NCI-H226 (cell line): ENCODE measurements at regions not wholly inside any gene's neighbourhood (a gene's known extent, or its start where the extent isn't known, plus 50 kb on each side); places are given as distances from the start of the nearest gene placed in this dataset.

ENCODE experiments used
- DNase-seq: peaks from one replicate; pipeline ENCODE4 v3.0.0-alpha.2; 2015

GRCh38 chr1:108050158-108050557 lies 85.2 kb upstream of the VAV3 start:
- no peak for DNase-seq

- no peak for DNase-seq
Measured at GRCh38 chr1:108049178-108049819, 84.3 kb upstream of the VAV3 start.

DNA sequence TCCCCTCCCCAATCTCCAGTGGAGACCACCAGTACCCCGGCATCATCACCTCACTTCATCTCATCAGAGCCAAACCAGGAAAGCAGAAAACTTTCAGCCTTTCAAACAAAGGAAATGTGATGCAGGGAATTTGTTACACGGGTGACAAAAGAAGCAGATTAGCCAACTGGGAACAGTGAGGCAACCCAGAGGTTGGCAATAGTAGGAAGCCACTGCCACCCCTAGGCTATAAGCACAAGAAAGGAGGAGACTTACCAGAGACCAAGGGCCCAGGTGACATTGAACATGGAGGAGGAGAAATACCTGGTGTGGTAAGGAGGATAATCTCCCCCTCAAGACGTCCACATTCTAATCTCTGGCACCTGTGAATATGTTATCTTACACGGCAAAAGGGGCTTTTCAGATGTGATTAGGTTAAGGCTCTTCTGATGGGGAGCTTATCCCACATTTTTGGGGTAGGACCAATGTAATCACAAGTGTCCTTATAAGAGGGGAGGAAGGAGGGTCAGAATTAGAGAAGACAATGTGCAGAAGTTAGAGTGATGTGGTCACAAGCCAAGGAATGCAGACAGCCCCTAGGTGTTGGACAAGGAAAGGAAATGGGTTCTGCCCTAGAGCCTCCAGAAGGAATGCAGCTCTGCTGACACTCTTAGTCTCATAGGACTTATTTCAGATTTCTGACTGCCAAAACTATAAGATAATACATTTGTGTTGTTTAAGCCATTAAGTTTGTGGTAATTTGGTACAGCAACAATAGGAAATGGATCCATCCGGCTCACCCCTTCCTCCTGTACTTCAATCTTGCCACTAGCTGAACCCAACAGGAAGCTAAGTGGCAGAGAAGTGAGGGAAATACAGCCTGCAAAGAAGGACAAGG lies 83.6 kb upstream of the VAV3 start:
- DNase-seq, result no peak

- DNase-seq, result no peak
Measured at GRCh38 chr1:108047085-108047484, 82.1 kb upstream of the VAV3 start.

DNA sequence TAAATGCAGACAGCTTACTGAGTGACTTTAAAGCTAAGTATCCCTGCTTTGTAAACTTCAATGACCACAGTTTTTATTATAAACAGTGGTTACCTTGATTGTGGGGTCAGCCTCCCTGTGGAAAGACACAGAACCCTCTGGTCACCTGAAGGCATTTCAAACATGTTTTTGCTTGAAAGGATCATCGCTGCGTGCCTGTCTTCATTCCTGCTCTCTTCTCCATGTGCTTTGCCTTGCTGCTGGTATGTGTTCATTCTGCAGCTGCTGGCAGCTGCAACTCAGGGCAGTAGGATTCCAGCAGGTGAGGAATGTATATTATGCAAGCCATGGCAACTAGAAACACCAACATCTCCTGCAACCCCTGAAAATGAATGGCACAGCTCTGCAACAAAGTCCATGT lies 81.0 kb upstream of the VAV3 start:
- DNase-seq, result peak; percentile 3

DNA sequence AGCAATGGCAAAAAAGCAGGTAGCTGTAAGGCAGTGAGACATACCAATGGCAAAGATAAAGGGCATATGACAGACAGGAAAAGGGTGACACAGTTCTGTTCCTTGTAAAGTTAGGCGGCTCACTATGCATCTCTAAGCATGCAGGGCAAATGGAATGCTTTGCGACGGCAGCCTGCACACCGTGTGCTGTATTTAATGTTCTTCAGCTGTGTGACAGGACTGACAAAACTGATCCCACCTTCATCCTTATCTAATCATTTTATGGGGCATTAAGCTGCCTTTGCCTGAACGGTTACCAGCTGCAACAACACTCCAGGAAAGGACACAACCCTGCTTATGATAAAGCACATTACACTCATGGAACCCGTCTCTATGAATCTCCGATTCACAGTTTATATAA lies 80.5 kb upstream of the VAV3 start:
- DNase-seq, result no peak

- no peak for DNase-seq
Measured at GRCh38 chr1:108044318-108044717, 79.3 kb upstream of the VAV3 start.

DNA sequence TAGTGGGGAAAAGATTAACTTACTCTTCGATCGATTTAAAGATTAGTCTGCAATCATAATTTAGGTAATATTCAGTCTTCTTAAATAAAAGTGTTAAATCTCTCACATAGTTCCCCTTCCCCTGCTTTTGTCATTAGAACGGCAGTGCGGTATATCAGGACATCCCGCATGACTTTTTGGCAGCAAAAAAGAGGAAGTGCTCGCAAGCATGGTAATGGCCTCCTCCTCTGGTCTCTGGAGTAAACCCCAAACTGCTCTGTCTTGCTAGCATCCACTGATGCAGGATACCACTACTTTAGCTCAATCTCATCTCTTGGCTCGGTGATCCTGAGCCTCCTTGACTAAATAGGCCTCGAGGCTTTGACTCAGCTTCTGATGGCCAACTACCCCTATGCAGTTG lies 78.7 kb upstream of the VAV3 start:
- DNase-seq, result no peak

- no peak for DNase-seq
Measured at GRCh38 chr1:108042610-108043009, 77.6 kb upstream of the VAV3 start.

GRCh38 chr1:108041360-108042142 lies 76.6 kb upstream of the VAV3 start:
- DNase-seq, result peak; percentile 35

DNA sequence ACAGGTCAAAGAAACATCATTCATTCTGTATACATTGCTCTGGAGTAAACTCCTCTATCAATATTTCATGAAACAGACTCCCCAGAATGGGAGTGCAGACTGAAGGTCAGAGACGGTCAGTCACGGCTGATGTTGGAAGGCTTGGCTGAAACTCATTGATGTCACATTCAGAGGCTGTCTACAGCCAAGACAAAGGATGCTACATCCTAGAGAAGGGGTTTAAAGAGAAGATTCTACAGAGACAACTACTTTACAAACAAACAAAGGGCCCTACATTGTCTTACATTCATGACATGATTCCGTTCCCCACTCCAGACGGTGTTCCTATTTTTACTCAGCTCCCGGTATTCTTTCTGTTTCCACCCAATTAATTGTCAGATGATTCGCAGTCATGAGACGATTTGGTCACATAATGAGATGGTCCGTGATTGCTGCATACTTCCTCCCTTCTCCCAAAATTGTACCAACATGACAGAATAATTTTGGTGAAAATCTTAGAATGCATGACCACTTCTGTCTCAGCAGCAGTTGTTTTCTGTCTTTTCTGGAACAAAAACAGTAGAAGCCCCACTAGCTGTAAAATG lies 73.8 kb upstream of the VAV3 start:
- DNase-seq, result no peak

DNA sequence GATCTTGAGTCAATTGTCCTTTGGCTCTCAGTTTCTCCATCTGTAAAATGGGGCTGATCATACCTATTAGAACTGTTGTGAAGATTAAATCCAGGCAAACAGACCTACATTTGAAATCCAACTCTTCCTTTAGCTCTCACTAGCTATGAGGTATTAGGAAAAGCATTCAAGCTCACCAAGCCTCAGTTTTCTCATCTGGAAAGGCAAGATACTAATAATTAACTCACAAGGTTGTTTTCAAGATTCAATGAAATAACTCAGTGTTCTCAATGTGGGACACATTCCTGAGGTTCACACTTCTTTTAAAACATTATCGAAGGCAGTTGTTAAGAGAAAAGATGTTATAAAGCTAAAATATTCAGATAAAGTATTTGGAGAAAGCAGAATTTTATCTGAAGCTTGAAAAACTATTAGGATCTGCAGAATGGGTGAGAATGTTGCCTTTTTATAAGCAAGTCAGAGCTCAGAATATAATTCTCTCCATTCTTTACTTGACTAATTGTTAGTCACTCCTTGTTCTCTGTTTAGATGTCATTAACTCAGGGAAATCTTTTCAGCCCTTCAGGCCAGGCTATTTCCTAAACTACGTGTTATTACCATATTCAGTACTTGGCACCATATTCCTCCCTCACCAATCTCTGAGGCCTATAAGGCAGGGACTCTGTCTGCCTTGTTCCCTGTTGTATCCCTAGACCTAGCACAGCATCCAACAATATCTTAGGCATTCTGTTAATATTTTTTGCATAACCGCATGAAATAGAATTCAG lies 72.0 kb upstream of the VAV3 start:
- DNase-seq, result no peak

DNA sequence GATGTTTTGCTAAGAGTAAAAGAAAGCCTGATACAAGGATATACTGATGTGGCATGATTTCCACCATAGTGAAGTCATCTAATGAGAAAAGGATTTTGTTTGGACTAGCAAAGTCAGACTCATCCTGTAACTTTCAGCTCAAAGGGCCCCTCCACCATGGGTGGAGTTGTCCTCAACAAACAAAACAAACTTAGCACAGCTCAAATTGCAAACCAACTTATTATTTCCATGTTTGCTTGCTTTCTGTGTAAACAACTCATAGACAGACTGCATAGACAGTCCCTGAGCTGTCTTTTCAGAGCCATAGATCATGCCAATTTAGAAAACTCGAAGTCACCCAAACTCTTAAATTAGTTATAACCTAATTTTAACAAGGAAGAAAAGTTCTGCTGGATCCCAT lies 69.4 kb upstream of the VAV3 start:
- no peak for DNase-seq

- DNase-seq, result no peak
Measured at GRCh38 chr1:108033550-108033951, 68.6 kb upstream of the VAV3 start.

DNA sequence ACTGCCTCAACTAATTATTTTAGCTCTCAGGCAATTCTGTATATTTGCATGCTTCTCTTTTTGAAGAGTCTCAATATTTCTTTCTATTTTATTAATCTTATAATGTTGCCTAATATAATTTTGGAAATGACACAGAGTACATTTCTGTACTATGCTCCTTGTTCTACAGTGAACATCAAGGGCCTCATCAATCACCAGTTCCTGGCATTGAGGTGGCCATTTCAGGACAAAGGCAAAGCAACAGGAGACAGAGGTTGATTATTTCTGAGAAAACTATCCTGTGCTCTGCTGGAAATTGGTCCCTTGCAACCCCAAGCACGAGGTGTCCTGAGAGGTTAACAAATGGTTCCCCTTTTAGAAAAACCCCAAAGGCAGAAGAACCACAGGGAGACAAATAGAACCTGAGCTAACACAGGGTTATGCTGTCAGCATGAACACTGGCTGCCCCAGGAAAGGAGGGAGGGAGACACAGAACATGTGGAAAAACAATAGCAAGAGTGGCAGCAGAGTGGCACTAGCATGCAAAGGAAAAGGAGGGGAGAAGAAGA lies 63.9 kb upstream of the VAV3 start:
- no peak for DNase-seq

DNA sequence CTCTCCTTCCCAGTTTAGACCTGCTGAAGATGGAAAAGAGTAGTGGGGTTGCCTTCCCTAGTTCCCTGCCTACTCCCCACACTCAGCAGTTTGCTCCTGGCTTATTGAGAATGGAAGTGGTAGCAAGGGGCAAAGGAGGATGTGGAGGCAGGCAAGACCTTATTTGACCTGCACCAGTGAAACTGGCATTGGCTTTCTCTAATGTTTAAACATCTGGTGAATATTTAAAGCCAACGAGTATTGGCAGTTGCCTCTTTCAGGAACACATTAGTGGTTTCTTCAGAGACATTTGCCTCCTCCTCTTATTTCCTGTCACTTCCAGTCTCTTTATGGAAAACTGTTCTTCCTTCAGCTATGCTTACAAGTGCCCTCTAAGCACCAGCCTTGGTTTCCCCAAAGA lies 62.4 kb upstream of the VAV3 start:
- DNase-seq, result no peak

GRCh38 chr1:108017698-108018097 lies 52.7 kb upstream of the VAV3 start:
- peak; percentile 15 for DNase-seq

- peak; percentile 98 for DNase-seq
Measured at GRCh38 chr1:108016451-108016920, 51.5 kb upstream of the VAV3 start.
